HG03060 (cell line): ENCODE measurements at regions not wholly inside any gene's neighbourhood (a gene's known extent, or its start where the extent isn't known, plus 50 kb on each side); places are given as distances from the start of the nearest gene placed in this dataset.

Experiments used
- ATAC-seq: cut with Tn5 transposase; IDR thresholded peaks from one replicate; pipeline ENCODE4 v1.9.1; 2021; ENCODE audit warnings: low read depth, moderate number of reproducible peaks; ENCODE audit not compliant: unreplicated experiment

GRCh38 chr12:4002601-4003000, 129.4 kb upstream of the PARP11 start:
- no peak for ATAC-seq

- ATAC-seq, result no peak
These were observed 128.6 kb upstream of the PARP11 start for GRCh38 chr12:4001841-4002240.

- no peak for ATAC-seq
These were observed 127.8 kb upstream of the PARP11 start for GRCh38 chr12:4001031-4001430.

- ATAC-seq, result no peak
These were observed 126.7 kb upstream of the PARP11 start for GRCh38 chr12:3999904-4000303.

- no peak for ATAC-seq
These were observed 126.0 kb upstream of the PARP11 start for GRCh38 chr12:3998968-3999792.

- no peak for ATAC-seq
These were observed 125.2 kb upstream of the PARP11 start for GRCh38 chr12:3998397-3998796.

- no peak for ATAC-seq
These were observed 123.1 kb upstream of the PARP11 start for GRCh38 chr12:3996322-3996721.

- ATAC-seq, result no peak
These were observed 122.1 kb upstream of the PARP11 start for GRCh38 chr12:3995306-3995705.

- no peak for ATAC-seq
These were observed 121.3 kb upstream of the PARP11 start for GRCh38 chr12:3994500-3994899.

GRCh38 chr12:3992945-3993344, 119.7 kb upstream of the PARP11 start:
- no peak for ATAC-seq

- ATAC-seq, result no peak
These were observed 118.8 kb upstream of the PARP11 start for GRCh38 chr12:3991798-3992580.

GRCh38 chr12:3990501-3991280, 117.5 kb upstream of the PARP11 start:
- ATAC-seq, result no peak

GRCh38 chr12:3989218-3989550, 116.0 kb upstream of the PARP11 start:
- no peak for ATAC-seq

- no peak for ATAC-seq
These were observed 115.5 kb upstream of the PARP11 start for GRCh38 chr12:3988519-3989217.

- ATAC-seq, result no peak
These were observed 114.4 kb upstream of the PARP11 start for GRCh38 chr12:3987571-3987970.

GRCh38 chr12:3980504-3981272, 107.5 kb upstream of the PARP11 start:
- no peak for ATAC-seq

- ATAC-seq, result no peak
These were observed 104.4 kb upstream of the PARP11 start for GRCh38 chr12:3977621-3978020.

GRCh38 chr12:3976351-3976938, 103.2 kb upstream of the PARP11 start:
- ATAC-seq, result no peak

- no peak for ATAC-seq
These were observed 102.5 kb upstream of the PARP11 start for GRCh38 chr12:3975652-3976051.
